ENCODE measurements at regions not wholly inside any gene's neighbourhood (a gene's known extent, or its start where the extent isn't known, plus 50 kb on each side); places are given as distances from the start of the nearest gene placed in this dataset.

DNA sequence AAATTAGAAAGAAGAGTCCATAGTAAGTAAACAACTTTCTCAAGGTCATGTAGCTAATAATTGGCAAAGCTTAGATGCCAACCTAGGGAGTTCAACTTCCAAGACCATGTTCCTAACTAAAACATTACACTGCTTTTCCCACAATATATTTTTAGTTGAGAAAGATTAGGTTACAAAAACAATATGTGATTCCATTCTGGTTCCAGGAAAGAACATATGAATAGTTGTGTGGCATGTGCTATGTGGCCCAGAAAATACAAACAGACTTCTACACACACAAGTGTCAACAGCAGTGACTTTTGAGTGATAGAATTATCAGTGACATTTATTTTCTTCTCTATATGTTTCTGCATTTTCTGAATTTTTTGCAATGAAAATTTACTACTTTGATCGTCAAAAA is 62.7 kb upstream of the EDNRA start:
- Histone ChIP-seq H4K20me1 (ENCODE audit: insufficient read depth, poor library complexity, severe bottlenecking) (no peaks in the 10 kb centered on the region), H3K9me3 (ENCODE audit: low read depth) (no peaks in the 10 kb centered on the region), H3K36me3 (replicated peaks; ENCODE audit: insufficient read depth, low read depth) (no peaks in the 10 kb centered on the region), H3K79me2 (no peaks in the 10 kb centered on the region), H3K9me2 (replicated peaks; ENCODE audit: insufficient read depth) (no peaks in the 10 kb centered on the region), H2AFZ (no peak overlapping the region), H3K4me3 (no peak overlapping the region), H3K4me1 (ENCODE audit: insufficient read depth) (no peaks in the 10 kb centered on the region), H3K27me3 (no peaks in the 10 kb centered on the region), H3K4me2 (no peak overlapping the region), H3K27ac (no peak overlapping the region)
- WGBS (ENCODE audit: low lambda C conversion rate, missing lambda C conversion rate): 94% methylated on average over 1 of the region's 1 CpG
- TF ChIP-seq, protein P1, sequence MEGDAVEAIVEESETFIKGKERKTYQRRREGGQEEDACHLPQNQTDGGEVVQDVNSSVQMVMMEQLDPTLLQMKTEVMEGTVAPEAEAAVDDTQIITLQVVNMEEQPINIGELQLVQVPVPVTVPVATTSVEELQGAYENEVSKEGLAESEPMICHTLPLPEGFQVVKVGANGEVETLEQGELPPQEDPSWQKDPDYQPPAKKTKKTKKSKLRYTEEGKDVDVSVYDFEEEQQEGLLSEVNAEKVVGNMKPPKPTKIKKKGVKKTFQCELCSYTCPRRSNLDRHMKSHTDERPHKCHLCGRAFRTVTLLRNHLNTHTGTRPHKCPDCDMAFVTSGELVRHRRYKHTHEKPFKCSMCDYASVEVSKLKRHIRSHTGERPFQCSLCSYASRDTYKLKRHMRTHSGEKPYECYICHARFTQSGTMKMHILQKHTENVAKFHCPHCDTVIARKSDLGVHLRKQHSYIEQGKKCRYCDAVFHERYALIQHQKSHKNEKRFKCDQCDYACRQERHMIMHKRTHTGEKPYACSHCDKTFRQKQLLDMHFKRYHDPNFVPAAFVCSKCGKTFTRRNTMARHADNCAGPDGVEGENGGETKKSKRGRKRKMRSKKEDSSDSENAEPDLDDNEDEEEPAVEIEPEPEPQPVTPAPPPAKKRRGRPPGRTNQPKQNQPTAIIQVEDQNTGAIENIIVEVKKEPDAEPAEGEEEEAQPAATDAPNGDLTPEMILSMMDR (IDR thresholded peaks at IDR 0.05; ENCODE audit: poor library complexity): no peak
- TF ChIP-seq EZH2phosphoT487 (IDR thresholded peaks at IDR 0.05; ENCODE audit: low read depth, severe bottlenecking, unreplicated experiment): no peak
- no peak for TF ChIP-seq EZH2 (IDR thresholded peaks at IDR 0.05; ENCODE audit: borderline replicate concordance)
- DNase-seq (ENCODE audit: low spot score): no peak

DNA sequence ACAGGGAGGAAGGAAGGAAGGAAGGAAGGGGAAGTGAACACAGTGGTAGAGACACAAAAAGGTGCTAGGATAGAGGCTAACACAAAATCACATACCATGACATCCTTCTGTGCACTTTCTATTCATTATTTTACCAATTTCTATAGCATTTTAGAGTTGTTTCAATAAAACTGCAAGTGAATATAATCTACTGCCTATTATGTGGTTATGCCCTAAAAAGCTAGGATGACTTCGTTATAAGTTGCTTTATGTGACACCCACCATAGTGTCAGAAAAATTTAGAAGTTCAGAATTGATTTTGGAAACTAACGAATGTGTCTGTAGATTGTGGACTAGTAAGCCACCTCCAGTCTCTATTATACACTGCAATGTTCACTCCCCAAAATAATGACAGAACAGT is 59.4 kb upstream of the EDNRA start:
- Histone ChIP-seq H3K4me3 (no peak overlapping the region), H3K9me2 (replicated peaks; ENCODE audit: insufficient read depth) (no peaks in the 10 kb centered on the region), H4K20me1 (ENCODE audit: insufficient read depth, poor library complexity, severe bottlenecking) (no peaks in the 10 kb centered on the region), H3K27me3 (no peaks in the 10 kb centered on the region), H3K79me2 (no peaks in the 10 kb centered on the region), H2AFZ (no peak overlapping the region), H3K9me3 (ENCODE audit: low read depth) (no peaks in the 10 kb centered on the region), H3K4me1 (ENCODE audit: insufficient read depth) (no peaks in the 10 kb centered on the region), H3K4me2 (no peak overlapping the region), H3K27ac (no peak overlapping the region), H3K36me3 (replicated peaks; ENCODE audit: insufficient read depth, low read depth) (no peaks in the 10 kb centered on the region)
- TF ChIP-seq EZH2phosphoT487 (IDR thresholded peaks at IDR 0.05; ENCODE audit: low read depth, severe bottlenecking, unreplicated experiment) (no peak), EZH2 (IDR thresholded peaks at IDR 0.05; ENCODE audit: borderline replicate concordance) (no peak)
- TF ChIP-seq, protein P1 (IDR thresholded peaks at IDR 0.05; ENCODE audit: poor library complexity): no peak
- DNase-seq (ENCODE audit: low spot score): no peak
- 89% methylated on average over 2 of the region's 2 CpGs for WGBS (ENCODE audit: low lambda C conversion rate, missing lambda C conversion rate)

DNA sequence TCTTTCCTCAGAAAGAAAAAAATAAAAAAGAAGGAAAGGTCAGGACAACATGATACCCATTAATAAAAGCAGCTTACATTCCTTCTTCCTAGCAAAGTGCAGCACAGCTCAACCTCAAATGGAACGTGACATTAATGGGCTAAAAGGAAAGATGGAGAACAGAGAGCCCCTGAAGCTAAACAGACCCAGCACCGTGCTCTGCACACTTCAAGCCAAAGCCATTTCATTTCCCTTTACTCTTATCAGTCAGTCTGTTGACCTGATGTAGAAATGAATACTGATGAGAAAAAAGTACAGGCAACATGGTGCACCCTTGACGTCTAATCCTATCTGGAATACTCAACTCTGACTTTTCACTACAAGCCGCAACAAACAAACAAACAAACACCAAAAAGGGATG is 57.7 kb upstream of the EDNRA start:
- no peak overlapping the region for H3K27ac ChIP-seq
- no peaks in the 10 kb centered on the region for H3K36me3 ChIP-seq (replicated peaks; ENCODE audit: insufficient read depth, low read depth)
- no peaks in the 10 kb centered on the region for H4K20me1 ChIP-seq (ENCODE audit: insufficient read depth, poor library complexity, severe bottlenecking)
- WGBS (ENCODE audit: low lambda C conversion rate, missing lambda C conversion rate): 67% methylated on average over 4 of the region's 4 CpGs
- no peaks in the 10 kb centered on the region for H3K9me2 ChIP-seq (replicated peaks; ENCODE audit: insufficient read depth)
- DNase-seq (ENCODE audit: low spot score): no peak
- H3K4me1 ChIP-seq (ENCODE audit: insufficient read depth): no peaks in the 10 kb centered on the region
- H2AFZ ChIP-seq: no peak overlapping the region
- H3K79me2 ChIP-seq: no peaks in the 10 kb centered on the region
- no peak for TF ChIP-seq EZH2 (IDR thresholded peaks at IDR 0.05; ENCODE audit: borderline replicate concordance)
- TF ChIP-seq, protein P1 (IDR thresholded peaks at IDR 0.05; ENCODE audit: poor library complexity): no peak
- no peak for TF ChIP-seq EZH2phosphoT487 (IDR thresholded peaks at IDR 0.05; ENCODE audit: low read depth, severe bottlenecking, unreplicated experiment)
- no peaks in the 10 kb centered on the region for H3K9me3 ChIP-seq (ENCODE audit: low read depth)
- H3K4me3 ChIP-seq: no peak overlapping the region
- no peaks in the 10 kb centered on the region for H3K27me3 ChIP-seq
- no peak overlapping the region for H3K4me2 ChIP-seq

DNA sequence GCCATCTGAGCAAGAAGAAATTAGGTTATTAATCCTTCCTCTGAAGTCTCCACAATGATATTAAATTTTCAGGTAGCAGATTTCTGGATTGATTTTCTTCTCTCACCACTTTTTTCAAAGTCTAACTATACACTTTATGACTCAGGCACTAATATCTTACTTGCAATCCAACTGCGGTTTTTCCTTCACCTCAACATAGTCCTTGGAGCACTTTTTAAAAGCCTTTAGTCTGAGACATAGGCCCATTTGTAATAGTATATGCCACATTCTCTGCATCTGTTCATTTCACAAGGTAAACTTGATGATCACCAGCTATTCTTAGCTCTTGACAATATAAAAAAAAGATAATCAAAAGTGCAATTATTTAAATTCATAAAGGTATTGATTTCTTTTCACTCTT is 55.9 kb upstream of the EDNRA start:
- no peak overlapping the region for H3K4me2 ChIP-seq
- no peak overlapping the region for H3K27ac ChIP-seq
- H3K4me3 ChIP-seq: no peak overlapping the region
- H3K9me3 ChIP-seq (ENCODE audit: low read depth): no peaks in the 10 kb centered on the region
- H2AFZ ChIP-seq: no peak overlapping the region
- H3K79me2 ChIP-seq: no peaks in the 10 kb centered on the region
- no peaks in the 10 kb centered on the region for H4K20me1 ChIP-seq (ENCODE audit: insufficient read depth, poor library complexity, severe bottlenecking)
- H3K9me2 ChIP-seq (replicated peaks; ENCODE audit: insufficient read depth): no peaks in the 10 kb centered on the region
- 81% methylated on average over 1 of the region's 1 CpG for WGBS (ENCODE audit: low lambda C conversion rate, missing lambda C conversion rate)
- H3K27me3 ChIP-seq: no peaks in the 10 kb centered on the region
- H3K36me3 ChIP-seq (replicated peaks; ENCODE audit: insufficient read depth, low read depth): no peaks in the 10 kb centered on the region
- H3K4me1 ChIP-seq (ENCODE audit: insufficient read depth): no peaks in the 10 kb centered on the region
- DNase-seq (ENCODE audit: low spot score): no peak
- TF ChIP-seq EZH2phosphoT487 (IDR thresholded peaks at IDR 0.05; ENCODE audit: low read depth, severe bottlenecking, unreplicated experiment) (no peak), EZH2 (IDR thresholded peaks at IDR 0.05; ENCODE audit: borderline replicate concordance) (no peak)
- TF ChIP-seq, protein P1 (IDR thresholded peaks at IDR 0.05; ENCODE audit: poor library complexity): no peak
